ENCODE measurements at regions not wholly inside any gene's neighbourhood (a gene's known extent, or its start where the extent isn't known, plus 50 kb on each side); places are given as distances from the start of the nearest gene placed in this dataset.

DNA sequence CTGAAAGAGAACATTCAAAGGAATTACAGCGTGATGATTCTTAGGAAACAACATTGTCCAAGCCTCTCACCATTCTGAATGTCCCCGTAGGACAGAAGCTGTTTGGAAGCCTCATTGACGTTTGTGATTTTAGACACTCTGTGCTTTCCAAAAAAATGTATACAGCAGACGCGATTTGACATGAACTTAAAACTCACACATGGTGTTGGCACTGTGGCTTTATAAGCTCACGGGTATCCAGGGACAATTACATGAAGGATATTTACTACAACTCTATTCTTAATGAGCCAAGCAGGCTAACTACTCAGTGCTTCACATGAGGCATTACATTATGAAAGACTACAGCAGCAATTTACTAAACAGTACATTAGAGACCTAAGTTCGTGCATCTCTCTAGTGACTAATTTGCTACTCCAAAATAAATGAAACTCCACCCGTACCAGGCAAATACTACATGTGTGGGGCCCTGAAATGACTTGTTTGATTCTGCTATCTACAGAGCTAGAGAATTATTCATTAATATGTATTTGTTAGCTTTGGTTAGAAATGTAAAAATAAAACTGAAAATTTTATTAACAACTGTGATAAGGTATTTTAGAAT, 620.7 kb downstream of the SPRY1 start:
- WGBS, 3 donors = 73 to 79% (median 79%) methylated on average over 8 of the region's 8 CpGs
- no peak for ATAC-seq
- DNase-seq = no peak
- H3K27ac ChIP-seq = no peak overlapping the region
- peaks cover 14% of the 10 kb centered on the region for H3K4me1 ChIP-seq
- H3K4me3 ChIP-seq = no peak overlapping the region
- TF ChIP-seq, protein P1, sequence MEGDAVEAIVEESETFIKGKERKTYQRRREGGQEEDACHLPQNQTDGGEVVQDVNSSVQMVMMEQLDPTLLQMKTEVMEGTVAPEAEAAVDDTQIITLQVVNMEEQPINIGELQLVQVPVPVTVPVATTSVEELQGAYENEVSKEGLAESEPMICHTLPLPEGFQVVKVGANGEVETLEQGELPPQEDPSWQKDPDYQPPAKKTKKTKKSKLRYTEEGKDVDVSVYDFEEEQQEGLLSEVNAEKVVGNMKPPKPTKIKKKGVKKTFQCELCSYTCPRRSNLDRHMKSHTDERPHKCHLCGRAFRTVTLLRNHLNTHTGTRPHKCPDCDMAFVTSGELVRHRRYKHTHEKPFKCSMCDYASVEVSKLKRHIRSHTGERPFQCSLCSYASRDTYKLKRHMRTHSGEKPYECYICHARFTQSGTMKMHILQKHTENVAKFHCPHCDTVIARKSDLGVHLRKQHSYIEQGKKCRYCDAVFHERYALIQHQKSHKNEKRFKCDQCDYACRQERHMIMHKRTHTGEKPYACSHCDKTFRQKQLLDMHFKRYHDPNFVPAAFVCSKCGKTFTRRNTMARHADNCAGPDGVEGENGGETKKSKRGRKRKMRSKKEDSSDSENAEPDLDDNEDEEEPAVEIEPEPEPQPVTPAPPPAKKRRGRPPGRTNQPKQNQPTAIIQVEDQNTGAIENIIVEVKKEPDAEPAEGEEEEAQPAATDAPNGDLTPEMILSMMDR (IDR thresholded peaks at IDR 0.05) = no peak
- H3K9me3 ChIP-seq = no peaks in the 10 kb centered on the region
- intact Hi-C loops (cut with DNase I) = no loop called here
- H3K27me3 ChIP-seq (ENCODE audit: insufficient read depth in 3 of 3, low read length in 2 of 3) = no peaks in the 10 kb centered on the region
- H3K36me3 ChIP-seq (ENCODE audit: insufficient read depth in 1 of 2, low read depth in 1 of 2) = no peaks in the 10 kb centered on the region

- Histone ChIP-seq H3K4me1 (peaks cover 14% of the 10 kb centered on the region), H3K27me3 (ENCODE audit: insufficient read depth in 3 of 3, low read length in 2 of 3) (no peaks in the 10 kb centered on the region), H3K9me3 (no peaks in the 10 kb centered on the region), H3K27ac (peak overlapping the region; percentile 24), H3K4me3 (no peak overlapping the region), H3K36me3 (ENCODE audit: insufficient read depth in 1 of 2, low read depth in 1 of 2) (no peaks in the 10 kb centered on the region)
- DNase-seq (peak; percentile 39 to 76), ATAC-seq (peak; percentile 55 to 88 (median 79))
- intact Hi-C loops (cut with DNase I) = no loop called here
- TF ChIP-seq, protein P1 (IDR thresholded peaks at IDR 0.05) = no peak
- 44 to 52% (median 47%) methylated on average over 6 to 7 of the region's 7 CpGs for WGBS, 3 donors
Observed at GRCh38 chr4:124018383-124019317, 622.1 kb downstream of the SPRY1 start.

GRCh38 chr4:124019749-124020549, 623.4 kb downstream of the SPRY1 start:
- WGBS, 3 donors = 51 to 70% (median 53%) methylated on average over 4 of the region's 4 CpGs
- intact Hi-C loops (cut with DNase I) = no loop called here
- TF ChIP-seq, protein P1 (IDR thresholded peaks at IDR 0.05) = no peak
- H3K36me3 ChIP-seq (ENCODE audit: insufficient read depth in 1 of 2, low read depth in 1 of 2) = no peaks in the 10 kb centered on the region
- H3K27ac ChIP-seq = peak overlapping the region; percentile 24
- H3K27me3 ChIP-seq (ENCODE audit: insufficient read depth in 3 of 3, low read length in 2 of 3) = no peaks in the 10 kb centered on the region
- H3K4me1 ChIP-seq = peaks cover 14% of the 10 kb centered on the region
- no peaks in the 10 kb centered on the region for H3K9me3 ChIP-seq
- DNase-seq = no peak
- H3K4me3 ChIP-seq = no peak overlapping the region
- peak in 2 of 4 donors; percentile 47 to 76 for ATAC-seq

GRCh38 chr4:124025000-124025399, 628.4 kb downstream of the SPRY1 start:
- Histone ChIP-seq H3K36me3 (ENCODE audit: insufficient read depth in 1 of 2, low read depth in 1 of 2) (no peaks in the 10 kb centered on the region), H3K27ac (no peak overlapping the region), H3K27me3 (ENCODE audit: insufficient read depth in 3 of 3, low read length in 2 of 3) (no peaks in the 10 kb centered on the region), H3K4me1 (peaks cover under 1% of the 10 kb centered on the region), H3K4me3 (no peak overlapping the region), H3K9me3 (no peaks in the 10 kb centered on the region)
- ATAC-seq (no peak), DNase-seq (no peak)
- TF ChIP-seq, protein P1 (IDR thresholded peaks at IDR 0.05) = no peak
- 64 to 82% (median 80%) methylated on average over 3 of the region's 3 CpGs for WGBS, 3 donors
- intact Hi-C loops (cut with DNase I) = no loop called here

All from psoas muscle (tissue), 7 donors.